OCI-LY3 (cell line): ENCODE measurements at regions not wholly inside any gene's neighbourhood (a gene's known extent, or its start where the extent isn't known, plus 50 kb on each side); places are given as distances from the start of the nearest gene placed in this dataset.

Experiments used
- H2AFZ ChIP-seq: fragments of 200-600, 300-600 bp; shearing (Covaris generic); 2 replicates; pipeline ENCODE4 v1.6.0; 2014; ENCODE audit warnings: antibody characterized with exemption, low read depth, low read length
- H3K27ac ChIP-seq: fragments of 200-600, 300-600 bp; sonication (generic); 2 replicates; pipeline ENCODE4 v1.5.1; 2014; ENCODE audit warnings: mild to moderate bottlenecking, low read length, moderate library complexity, mixed read lengths
- H3K27me3 ChIP-seq: fragments of 200-600, 300-600 bp; sonication (generic); 2 replicates; pipeline ENCODE4 v1.6.1; 2014; ENCODE audit warnings: low read depth, low read length, mixed read lengths
- H3K36me3 ChIP-seq: fragments of 200-600, 300-600 bp; sonication (generic); replicated peaks from 2 replicates; pipeline ENCODE3; 2014; ENCODE audit warnings: low read depth, low read length, mixed read lengths
- H3K4me1 ChIP-seq: fragments of 300-600, 200-600 bp; sonication (generic); 2 replicates; pipeline ENCODE4 v1.6.1; 2014; ENCODE audit warnings: low read length, mixed read lengths
- H3K4me2 ChIP-seq: fragments of 200-600, 300-600 bp; sonication (generic); 2 replicates; pipeline ENCODE4 v1.6.1; 2014; ENCODE audit warnings: low read length, mixed read lengths
- H3K4me3 ChIP-seq: fragments of 300-600, 200-600 bp; sonication (generic); 2 replicates; pipeline ENCODE4 v1.5.1; 2014; ENCODE audit warnings: antibody characterized with exemption, mild to moderate bottlenecking, low read length, moderate library complexity
- H3K79me2 ChIP-seq: fragments of 300-600, 200-600 bp; shearing (Covaris generic); 2 replicates; pipeline ENCODE4 v1.6.1; 2014; ENCODE audit warnings: mild to moderate bottlenecking, low read length, mixed read lengths
- H3K9ac ChIP-seq: fragments of 300-600, 200-600 bp; shearing (Covaris generic); 2 replicates; pipeline ENCODE4 v1.6.0; 2014; ENCODE audit warnings: mild to moderate bottlenecking, low read length, moderate library complexity
- H3K9me3 ChIP-seq: fragments of 200-600, 300-600 bp; shearing (Covaris generic); 2 replicates; pipeline ENCODE4 v1.6.1; 2014; ENCODE audit warnings: low read length, mixed read lengths; ENCODE audit not compliant: insufficient read depth
- H4K20me1 ChIP-seq: fragments of 200-600, 300-600 bp; sonication (generic); 2 replicates; pipeline ENCODE4 v1.6.1; 2016; ENCODE audit warnings: low read length, mixed read lengths; ENCODE audit not compliant: insufficient read depth
- EZH2phosphoT487 ChIP-seq: fragments of 200-600 bp; shearing (Covaris generic); IDR thresholded peaks from 2 replicates; pipeline ENCODE4 v1.6.1; 2018; ENCODE audit warnings: antibody characterized with exemption, mixed run types, low read depth
- TF ChIP-seq, protein P1 (sequence below): fragments of 200-600, 300-600 bp; sonication (generic); IDR thresholded peaks from 2 replicates; pipeline ENCODE4 v1.5.1; 2014; ENCODE audit warnings: antibody characterized with exemption, low read length, low read depth

DNA sequence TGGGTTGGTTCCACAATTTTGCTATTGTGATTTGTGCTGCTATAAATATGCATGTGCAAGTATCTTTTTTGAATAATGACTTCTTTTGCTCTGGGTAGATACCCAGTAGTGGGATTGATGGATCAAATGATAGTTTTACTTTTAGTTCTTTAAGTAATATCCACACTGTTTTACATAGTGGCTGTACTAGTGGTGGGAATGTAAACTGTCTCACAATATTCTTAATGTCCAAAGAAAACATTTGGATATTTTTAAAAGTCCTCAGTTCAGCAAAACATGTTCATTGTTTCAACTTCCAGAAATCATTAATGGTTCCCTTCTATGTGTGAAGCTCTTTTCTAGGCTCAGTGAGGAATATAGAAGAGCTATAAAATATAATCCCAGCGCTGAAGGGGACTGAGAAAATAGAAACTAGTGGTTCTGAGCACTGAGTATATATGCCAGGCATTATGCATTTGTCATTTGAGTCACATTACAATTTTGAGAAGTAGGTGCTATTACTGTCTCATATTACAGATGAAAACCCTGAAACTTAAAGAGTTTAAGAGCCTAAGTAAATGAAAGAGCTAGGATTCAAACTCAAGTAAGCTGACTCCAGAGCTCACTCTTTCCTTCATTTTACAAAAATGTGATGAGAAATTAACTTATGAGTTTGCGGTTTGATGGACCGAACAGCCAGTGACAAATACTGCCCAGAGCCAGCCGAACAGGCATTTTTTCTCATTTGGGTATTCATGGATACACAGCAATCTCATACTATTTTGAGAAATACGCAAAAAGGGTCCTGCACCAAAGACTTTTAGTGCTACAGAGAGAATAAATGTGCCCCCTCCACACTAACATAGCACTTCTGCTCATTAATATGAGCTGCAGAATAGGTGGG is 250.1 kb downstream of the TBX18 start:
- peaks cover 4% of the 10 kb centered on the region; the same call in 1 of the 2 replicates for H3K27me3 ChIP-seq
- H3K9ac ChIP-seq = no peak overlapping the region
- H3K4me1 ChIP-seq = peaks cover 18% of the 10 kb centered on the region
- no peak overlapping the region for H2AFZ ChIP-seq
- no peak for TF ChIP-seq EZH2phosphoT487
- TF ChIP-seq, protein P1, sequence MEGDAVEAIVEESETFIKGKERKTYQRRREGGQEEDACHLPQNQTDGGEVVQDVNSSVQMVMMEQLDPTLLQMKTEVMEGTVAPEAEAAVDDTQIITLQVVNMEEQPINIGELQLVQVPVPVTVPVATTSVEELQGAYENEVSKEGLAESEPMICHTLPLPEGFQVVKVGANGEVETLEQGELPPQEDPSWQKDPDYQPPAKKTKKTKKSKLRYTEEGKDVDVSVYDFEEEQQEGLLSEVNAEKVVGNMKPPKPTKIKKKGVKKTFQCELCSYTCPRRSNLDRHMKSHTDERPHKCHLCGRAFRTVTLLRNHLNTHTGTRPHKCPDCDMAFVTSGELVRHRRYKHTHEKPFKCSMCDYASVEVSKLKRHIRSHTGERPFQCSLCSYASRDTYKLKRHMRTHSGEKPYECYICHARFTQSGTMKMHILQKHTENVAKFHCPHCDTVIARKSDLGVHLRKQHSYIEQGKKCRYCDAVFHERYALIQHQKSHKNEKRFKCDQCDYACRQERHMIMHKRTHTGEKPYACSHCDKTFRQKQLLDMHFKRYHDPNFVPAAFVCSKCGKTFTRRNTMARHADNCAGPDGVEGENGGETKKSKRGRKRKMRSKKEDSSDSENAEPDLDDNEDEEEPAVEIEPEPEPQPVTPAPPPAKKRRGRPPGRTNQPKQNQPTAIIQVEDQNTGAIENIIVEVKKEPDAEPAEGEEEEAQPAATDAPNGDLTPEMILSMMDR = no peak
- no peaks in the 10 kb centered on the region for H3K9me3 ChIP-seq
- no peak overlapping the region for H3K4me3 ChIP-seq
- no peaks in the 10 kb centered on the region for H3K79me2 ChIP-seq
- H4K20me1 ChIP-seq = no peaks in the 10 kb centered on the region
- peak overlapping the region; percentile 52 for H3K4me2 ChIP-seq
- H3K36me3 ChIP-seq = no peaks in the 10 kb centered on the region
- no peak overlapping the region for H3K27ac ChIP-seq

DNA sequence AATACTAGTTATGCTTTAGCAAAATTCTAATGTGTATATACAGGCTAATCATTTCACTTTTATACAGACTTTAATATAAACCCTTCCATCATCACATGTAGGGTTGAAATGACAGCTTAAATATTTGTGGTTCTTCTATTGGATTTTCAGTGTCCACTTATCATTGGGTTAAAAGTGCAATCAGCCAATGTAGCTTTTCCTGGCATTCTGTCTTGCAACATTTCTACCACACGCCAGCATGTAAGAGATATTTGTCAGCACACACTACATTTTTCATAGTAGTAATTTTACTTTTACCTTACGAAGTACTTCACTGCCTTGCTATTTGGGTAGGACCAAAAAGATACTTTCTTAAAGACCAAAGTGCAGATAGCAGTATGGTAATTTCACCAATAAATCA is 252.0 kb downstream of the TBX18 start:
- Histone ChIP-seq H3K9ac (no peak overlapping the region), H2AFZ (no peak overlapping the region), H4K20me1 (no peaks in the 10 kb centered on the region), H3K79me2 (no peaks in the 10 kb centered on the region), H3K9me3 (no peaks in the 10 kb centered on the region), H3K4me1 (peaks cover 18% of the 10 kb centered on the region), H3K27me3 (peaks cover 4% of the 10 kb centered on the region; the same call in 1 of the 2 replicates), H3K4me2 (no peak overlapping the region), H3K27ac (no peak overlapping the region), H3K36me3 (no peaks in the 10 kb centered on the region), H3K4me3 (no peak overlapping the region)
- TF ChIP-seq, protein P1 = no peak
- no peak for TF ChIP-seq EZH2phosphoT487

DNA sequence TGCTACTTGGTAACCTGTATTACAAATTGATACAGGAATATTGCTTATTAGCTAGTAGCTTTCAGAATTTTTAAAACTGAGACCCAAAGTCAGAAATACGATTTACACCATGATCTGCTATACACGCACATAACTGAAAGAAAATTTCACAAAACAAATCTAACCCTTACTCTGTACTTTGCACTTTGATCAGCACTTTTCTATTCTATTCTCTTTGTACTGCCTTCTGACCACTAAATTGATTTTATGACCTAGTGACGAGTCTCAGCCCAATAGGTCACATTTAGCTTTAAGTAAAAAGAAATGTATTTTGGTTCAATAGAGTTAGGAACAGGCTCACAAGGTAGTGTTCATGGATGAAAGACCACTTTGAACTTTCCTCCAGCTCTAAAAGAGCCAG is 252.5 kb downstream of the TBX18 start:
- Histone ChIP-seq H3K27me3 (peaks cover 4% of the 10 kb centered on the region; the same call in 1 of the 2 replicates), H4K20me1 (no peaks in the 10 kb centered on the region), H3K27ac (no peak overlapping the region), H3K79me2 (no peaks in the 10 kb centered on the region), H3K4me3 (no peak overlapping the region), H3K4me1 (peaks cover 18% of the 10 kb centered on the region), H2AFZ (no peak overlapping the region), H3K9ac (no peak overlapping the region), H3K36me3 (no peaks in the 10 kb centered on the region), H3K4me2 (no peak overlapping the region), H3K9me3 (no peaks in the 10 kb centered on the region)
- TF ChIP-seq, protein P1 = no peak
- no peak for TF ChIP-seq EZH2phosphoT487

DNA sequence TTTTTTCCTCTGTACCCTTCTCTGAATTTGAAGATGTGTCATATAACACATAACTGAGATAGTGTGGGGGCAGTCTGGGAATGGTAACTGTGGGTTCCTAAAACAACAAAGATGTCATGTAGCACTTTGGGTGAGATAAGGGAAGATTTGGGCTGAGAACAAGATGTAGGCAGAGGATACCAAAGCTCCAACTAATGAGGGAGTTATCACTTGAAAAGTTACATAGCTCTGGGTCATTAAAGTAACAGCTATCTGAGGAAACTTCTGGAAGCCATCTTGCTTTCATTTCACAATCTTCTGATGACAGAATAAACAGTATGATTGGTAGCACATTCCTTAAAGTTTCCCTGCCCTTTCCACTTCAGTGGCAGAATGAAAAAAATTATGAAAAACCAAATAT is 255.4 kb downstream of the TBX18 start:
- H3K4me3 ChIP-seq = no peak overlapping the region
- no peaks in the 10 kb centered on the region for H3K36me3 ChIP-seq
- no peak overlapping the region for H2AFZ ChIP-seq
- peaks cover 4% of the 10 kb centered on the region; the same call in 1 of the 2 replicates for H3K27me3 ChIP-seq
- H3K4me1 ChIP-seq = peaks cover 3% of the 10 kb centered on the region
- no peak overlapping the region for H3K9ac ChIP-seq
- no peak overlapping the region for H3K27ac ChIP-seq
- H3K4me2 ChIP-seq = no peak overlapping the region
- no peaks in the 10 kb centered on the region for H3K79me2 ChIP-seq
- H3K9me3 ChIP-seq = no peaks in the 10 kb centered on the region
- no peak for TF ChIP-seq EZH2phosphoT487
- TF ChIP-seq, protein P1 = no peak
- H4K20me1 ChIP-seq = no peaks in the 10 kb centered on the region
